Mucosa of rectum (tissue), 2 donors: ENCODE measurements at regions not wholly inside any gene's neighbourhood (a gene's known extent, or its start where the extent isn't known, plus 50 kb on each side); places are given as distances from the start of the nearest gene placed in this dataset.

Source experiments
- H3K27ac ChIP-seq, 2 donors: one replicate each; pipeline ENCODE4 v1.7.0; 2013; ENCODE audit warnings: inconsistent platforms in 2 of 2, low read depth in 2 of 2, low read length in 2 of 2
- H3K27me3 ChIP-seq, 2 donors: one replicate each; pipeline ENCODE4 v1.7.0; 2013; ENCODE audit warnings: low read length in 2 of 2; ENCODE audit not compliant: control insufficient read depth in 2 of 2, insufficient read depth in 2 of 2
- H3K36me3 ChIP-seq, 2 donors: one replicate each; pipeline ENCODE4 v1.7.0; 2013; ENCODE audit warnings: low read length in 2 of 2; ENCODE audit not compliant: control insufficient read depth in 2 of 2, insufficient read depth in 2 of 2
- H3K4me1 ChIP-seq, 2 donors: one replicate each; pipeline ENCODE4 v1.7.0; 2013; ENCODE audit warnings: low read length in 2 of 2, mild to moderate bottlenecking in 1 of 2; ENCODE audit not compliant: control insufficient read depth in 2 of 2, insufficient read depth in 2 of 2
- H3K4me3 ChIP-seq, 2 donors: one replicate each; pipeline ENCODE4 v1.7.0; 2013; ENCODE audit warnings: low read length in 2 of 2
- H3K9ac ChIP-seq, 2 donors: one replicate each; pipeline ENCODE4 v1.7.0; 2013; ENCODE audit warnings: low read length in 2 of 2, low read depth in 1 of 2, mild to moderate bottlenecking in 1 of 2
- H3K9me3 ChIP-seq, 2 donors: one replicate each; pipeline ENCODE4 v1.7.0; 2013; ENCODE audit warnings: low read length in 2 of 2; ENCODE audit not compliant: control insufficient read depth in 2 of 2
- donor health status: healthy.
- donor health status: Normal muscosa, but diverticular disease.

GRCh38 chr12:92276276-92276675, 130.6 kb upstream of the BTG1 start:
- Histone ChIP-seq H3K9ac (no peak overlapping the region), H3K27ac (no peak overlapping the region), H3K27me3 (no peaks in the 10 kb centered on the region), H3K4me1 (no peaks in the 10 kb centered on the region), H3K9me3 (no peaks in the 10 kb centered on the region), H3K36me3 (no peaks in the 10 kb centered on the region), H3K4me3 (no peak overlapping the region)

- H3K4me1 ChIP-seq = no peaks in the 10 kb centered on the region
- H3K9me3 ChIP-seq = no peaks in the 10 kb centered on the region
- no peak overlapping the region for H3K4me3 ChIP-seq
- no peaks in the 10 kb centered on the region for H3K27me3 ChIP-seq
- H3K36me3 ChIP-seq = no peaks in the 10 kb centered on the region
- H3K9ac ChIP-seq = no peak overlapping the region
- H3K27ac ChIP-seq = no peak overlapping the region
These were observed 130.0 kb upstream of the BTG1 start for GRCh38 chr12:92275443-92276154.

- Histone ChIP-seq H3K9ac (no peak overlapping the region), H3K4me3 (no peak overlapping the region), H3K36me3 (no peaks in the 10 kb centered on the region), H3K9me3 (no peaks in the 10 kb centered on the region), H3K4me1 (no peaks in the 10 kb centered on the region), H3K27me3 (no peaks in the 10 kb centered on the region), H3K27ac (no peak overlapping the region)
These were observed 127.4 kb upstream of the BTG1 start for GRCh38 chr12:92273076-92273475.

GRCh38 chr12:92272061-92272964, 126.7 kb upstream of the BTG1 start:
- H3K4me3 ChIP-seq = no peak overlapping the region
- no peaks in the 10 kb centered on the region for H3K27me3 ChIP-seq
- H3K27ac ChIP-seq = no peak overlapping the region
- H3K36me3 ChIP-seq = no peaks in the 10 kb centered on the region
- no peaks in the 10 kb centered on the region for H3K9me3 ChIP-seq
- no peaks in the 10 kb centered on the region for H3K4me1 ChIP-seq
- no peak overlapping the region for H3K9ac ChIP-seq

GRCh38 chr12:92271341-92271740, 125.7 kb upstream of the BTG1 start:
- H3K36me3 ChIP-seq = no peaks in the 10 kb centered on the region
- no peak overlapping the region for H3K4me3 ChIP-seq
- no peaks in the 10 kb centered on the region for H3K27me3 ChIP-seq
- no peak overlapping the region for H3K27ac ChIP-seq
- H3K9ac ChIP-seq = no peak overlapping the region
- H3K4me1 ChIP-seq = no peaks in the 10 kb centered on the region
- no peaks in the 10 kb centered on the region for H3K9me3 ChIP-seq

GRCh38 chr12:92270521-92270920, 124.9 kb upstream of the BTG1 start:
- Histone ChIP-seq H3K36me3 (no peaks in the 10 kb centered on the region), H3K27me3 (no peaks in the 10 kb centered on the region), H3K4me3 (no peak overlapping the region), H3K9ac (no peak overlapping the region), H3K9me3 (no peaks in the 10 kb centered on the region), H3K4me1 (no peaks in the 10 kb centered on the region), H3K27ac (no peak overlapping the region)

GRCh38 chr12:92268946-92269345, 123.3 kb upstream of the BTG1 start:
- H3K4me1 ChIP-seq = no peaks in the 10 kb centered on the region

GRCh38 chr12:92261692-92262091, 116.0 kb upstream of the BTG1 start:
- Histone ChIP-seq H3K27me3 (no peaks in the 10 kb centered on the region), H3K27ac (no peak overlapping the region), H3K9me3 (no peaks in the 10 kb centered on the region), H3K36me3 (no peaks in the 10 kb centered on the region), H3K4me1 (no peaks in the 10 kb centered on the region), H3K4me3 (no peak overlapping the region), H3K9ac (no peak overlapping the region)

More at GRCh38 chr12:92268946-92269345, 123.3 kb upstream of the BTG1 start:
- Histone ChIP-seq H3K9me3 (no peaks in the 10 kb centered on the region), H3K36me3 (no peaks in the 10 kb centered on the region), H3K27ac (no peak overlapping the region), H3K9ac (no peak overlapping the region), H3K4me3 (no peak overlapping the region), H3K27me3 (no peaks in the 10 kb centered on the region)

GRCh38 chr12:92261071-92261470, 115.4 kb upstream of the BTG1 start:
- H3K9me3 ChIP-seq = no peaks in the 10 kb centered on the region

GRCh38 chr12:92259696-92260251, 114.1 kb upstream of the BTG1 start:
- Histone ChIP-seq H3K4me1 (no peaks in the 10 kb centered on the region), H3K27ac (no peak overlapping the region), H3K9me3 (no peaks in the 10 kb centered on the region), H3K27me3 (no peaks in the 10 kb centered on the region), H3K36me3 (no peaks in the 10 kb centered on the region), H3K9ac (no peak overlapping the region), H3K4me3 (no peak overlapping the region)

More at GRCh38 chr12:92261071-92261470, 115.4 kb upstream of the BTG1 start:
- no peaks in the 10 kb centered on the region for H3K4me1 ChIP-seq
- H3K27me3 ChIP-seq = no peaks in the 10 kb centered on the region
- H3K4me3 ChIP-seq = no peak overlapping the region
- H3K9ac ChIP-seq = no peak overlapping the region
- H3K36me3 ChIP-seq = no peaks in the 10 kb centered on the region
- H3K27ac ChIP-seq = no peak overlapping the region
